Suprapubic skin (tissue), 4 donors: ENCODE measurements at regions not wholly inside any gene's neighbourhood (a gene's known extent, or its start where the extent isn't known, plus 50 kb on each side); places are given as distances from the start of the nearest gene placed in this dataset.

Experiments used
- POLR2A ChIP-seq, 2 donors: fragments of 450-650 bp; IDR thresholded peaks; one replicate each; pipeline ENCODE4 v1.6.1; 2017; ENCODE audit warnings: antibody characterized with exemption in 2 of 2, mild to moderate bottlenecking in 2 of 2, moderate library complexity in 2 of 2
- POLR2AphosphoS5 ChIP-seq, 3 donors: sonication (generic); formaldehyde crosslinking; IDR thresholded peaks; one replicate each; pipeline ENCODE4 v1.6.1; 2017; ENCODE audit warnings: antibody characterized with exemption in 3 of 3
- TF ChIP-seq, protein P1 (sequence below), 2 donors: fragments of 200-600 bp in 1 of 2; fragments of 450-650 bp in 1 of 2; sonication (generic) in 1 of 2; IDR thresholded peaks; one replicate each; pipeline ENCODE4 v1.5.1; 2016 to 2019; ENCODE audit warnings: antibody characterized with exemption in 2 of 2, mild to moderate bottlenecking in 1 of 2, moderate library complexity in 1 of 2

DNA sequence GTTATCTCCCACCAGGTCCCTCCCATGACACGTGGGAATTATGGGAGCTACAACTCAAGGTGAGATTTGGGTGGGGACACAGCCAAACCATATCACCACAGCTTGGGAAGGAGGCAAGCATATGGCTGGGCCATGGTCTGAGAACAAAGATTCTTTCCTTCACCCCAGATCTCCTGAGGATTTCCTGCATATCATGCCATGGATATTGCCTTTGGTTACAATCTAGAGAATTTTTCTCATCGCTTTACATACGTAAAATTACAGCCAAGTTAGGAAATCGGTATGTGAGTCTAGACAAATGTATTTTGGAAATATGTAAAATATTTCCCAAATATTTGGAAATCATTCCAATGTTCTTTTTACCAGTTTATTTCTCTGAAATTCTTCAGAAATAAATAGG, 398.3 kb downstream of the RFC3 start:
- TF ChIP-seq, protein P1, sequence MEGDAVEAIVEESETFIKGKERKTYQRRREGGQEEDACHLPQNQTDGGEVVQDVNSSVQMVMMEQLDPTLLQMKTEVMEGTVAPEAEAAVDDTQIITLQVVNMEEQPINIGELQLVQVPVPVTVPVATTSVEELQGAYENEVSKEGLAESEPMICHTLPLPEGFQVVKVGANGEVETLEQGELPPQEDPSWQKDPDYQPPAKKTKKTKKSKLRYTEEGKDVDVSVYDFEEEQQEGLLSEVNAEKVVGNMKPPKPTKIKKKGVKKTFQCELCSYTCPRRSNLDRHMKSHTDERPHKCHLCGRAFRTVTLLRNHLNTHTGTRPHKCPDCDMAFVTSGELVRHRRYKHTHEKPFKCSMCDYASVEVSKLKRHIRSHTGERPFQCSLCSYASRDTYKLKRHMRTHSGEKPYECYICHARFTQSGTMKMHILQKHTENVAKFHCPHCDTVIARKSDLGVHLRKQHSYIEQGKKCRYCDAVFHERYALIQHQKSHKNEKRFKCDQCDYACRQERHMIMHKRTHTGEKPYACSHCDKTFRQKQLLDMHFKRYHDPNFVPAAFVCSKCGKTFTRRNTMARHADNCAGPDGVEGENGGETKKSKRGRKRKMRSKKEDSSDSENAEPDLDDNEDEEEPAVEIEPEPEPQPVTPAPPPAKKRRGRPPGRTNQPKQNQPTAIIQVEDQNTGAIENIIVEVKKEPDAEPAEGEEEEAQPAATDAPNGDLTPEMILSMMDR (IDR thresholded peaks at IDR 0.05): no peak
- no peak for TF ChIP-seq POLR2AphosphoS5 (IDR thresholded peaks at IDR 0.05)
- no peak for TF ChIP-seq POLR2A (IDR thresholded peaks at IDR 0.05)
